ENCODE measurements at regions not wholly inside any gene's neighbourhood (a gene's known extent, or its start where the extent isn't known, plus 50 kb on each side); places are given as distances from the start of the nearest gene placed in this dataset.

DNA sequence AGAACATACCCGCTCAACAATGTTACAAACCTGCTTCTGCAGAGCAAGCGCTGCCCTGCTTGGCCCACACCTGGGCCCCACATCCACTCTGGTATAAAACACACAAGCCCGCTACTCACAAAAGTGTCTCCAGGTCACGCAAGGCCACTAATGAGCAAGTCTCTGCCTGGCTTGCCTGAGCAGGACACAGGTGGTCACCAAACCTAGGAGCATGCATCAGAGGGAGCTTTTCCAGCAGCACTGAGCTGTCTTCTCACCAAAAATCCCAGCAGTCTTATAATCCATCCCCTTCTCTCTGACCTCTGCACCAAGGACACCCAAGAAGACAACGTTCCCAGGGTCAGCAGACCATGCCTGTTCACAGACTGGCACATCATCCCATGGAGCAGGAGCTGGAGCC lies 100.8 kb downstream of the DLL1 start:
- ATAC-seq (no peak), DNase-seq (peak in 1 of 4 donors; percentile 0)
- intact Hi-C loops (cut with DNase I), result no loop called here
- Histone ChIP-seq H3K27me3 (no peaks in the 10 kb centered on the region), H3K36me3 (replicated peaks in 1 of 2; ENCODE audit: insufficient read depth in 1 of 2, low read depth in 2 of 2) (no peaks in the 10 kb centered on the region), H3K9me3 (no peaks in the 10 kb centered on the region), H3K4me3 (no peak overlapping the region), H3K4me1 (no peaks in the 10 kb centered on the region), H3K27ac (no peak overlapping the region)
- no peak for TF ChIP-seq POLR2A (IDR thresholded peaks at IDR 0.05)
- TF ChIP-seq, protein P1, sequence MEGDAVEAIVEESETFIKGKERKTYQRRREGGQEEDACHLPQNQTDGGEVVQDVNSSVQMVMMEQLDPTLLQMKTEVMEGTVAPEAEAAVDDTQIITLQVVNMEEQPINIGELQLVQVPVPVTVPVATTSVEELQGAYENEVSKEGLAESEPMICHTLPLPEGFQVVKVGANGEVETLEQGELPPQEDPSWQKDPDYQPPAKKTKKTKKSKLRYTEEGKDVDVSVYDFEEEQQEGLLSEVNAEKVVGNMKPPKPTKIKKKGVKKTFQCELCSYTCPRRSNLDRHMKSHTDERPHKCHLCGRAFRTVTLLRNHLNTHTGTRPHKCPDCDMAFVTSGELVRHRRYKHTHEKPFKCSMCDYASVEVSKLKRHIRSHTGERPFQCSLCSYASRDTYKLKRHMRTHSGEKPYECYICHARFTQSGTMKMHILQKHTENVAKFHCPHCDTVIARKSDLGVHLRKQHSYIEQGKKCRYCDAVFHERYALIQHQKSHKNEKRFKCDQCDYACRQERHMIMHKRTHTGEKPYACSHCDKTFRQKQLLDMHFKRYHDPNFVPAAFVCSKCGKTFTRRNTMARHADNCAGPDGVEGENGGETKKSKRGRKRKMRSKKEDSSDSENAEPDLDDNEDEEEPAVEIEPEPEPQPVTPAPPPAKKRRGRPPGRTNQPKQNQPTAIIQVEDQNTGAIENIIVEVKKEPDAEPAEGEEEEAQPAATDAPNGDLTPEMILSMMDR (IDR thresholded peaks at IDR 0.05), result no peak
- 85 to 86% methylated on average over 5 of the region's 5 CpGs for WGBS, 2 donors

DNA sequence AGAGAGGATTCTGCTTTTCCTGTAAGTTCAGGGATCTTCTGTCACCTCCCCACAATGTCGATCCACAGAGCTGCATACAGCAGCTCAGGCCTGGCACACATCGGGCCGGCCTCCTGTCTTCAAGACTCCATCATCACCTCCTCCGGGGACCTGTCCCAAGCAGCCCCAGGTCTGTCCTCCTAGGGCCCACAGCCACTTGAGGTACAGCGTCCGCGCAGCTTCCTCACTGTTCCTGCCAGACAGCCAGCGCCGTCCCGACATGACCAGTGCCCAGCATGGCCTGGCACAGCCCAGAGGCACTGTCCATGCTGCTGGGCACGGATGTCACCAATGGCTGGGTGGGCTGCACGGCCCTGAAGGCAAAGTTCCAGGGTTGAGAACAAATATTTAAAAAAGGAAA lies 101.6 kb downstream of the DLL1 start:
- H3K27ac ChIP-seq, result no peak overlapping the region
- H3K9me3 ChIP-seq, result no peaks in the 10 kb centered on the region
- 75 to 78% methylated on average over 10 to 12 of the region's 12 CpGs for WGBS, 2 donors
- H3K36me3 ChIP-seq (replicated peaks in 1 of 2; ENCODE audit: insufficient read depth in 1 of 2, low read depth in 2 of 2), result no peaks in the 10 kb centered on the region
- ATAC-seq (no peak), DNase-seq (no peak)
- TF ChIP-seq, protein P1 (IDR thresholded peaks at IDR 0.05), result no peak
- no peak for TF ChIP-seq POLR2A (IDR thresholded peaks at IDR 0.05)
- no peaks in the 10 kb centered on the region for H3K4me1 ChIP-seq
- no peak overlapping the region for H3K4me3 ChIP-seq
- no peaks in the 10 kb centered on the region for H3K27me3 ChIP-seq
- intact Hi-C loops (cut with DNase I), result no loop called here

DNA sequence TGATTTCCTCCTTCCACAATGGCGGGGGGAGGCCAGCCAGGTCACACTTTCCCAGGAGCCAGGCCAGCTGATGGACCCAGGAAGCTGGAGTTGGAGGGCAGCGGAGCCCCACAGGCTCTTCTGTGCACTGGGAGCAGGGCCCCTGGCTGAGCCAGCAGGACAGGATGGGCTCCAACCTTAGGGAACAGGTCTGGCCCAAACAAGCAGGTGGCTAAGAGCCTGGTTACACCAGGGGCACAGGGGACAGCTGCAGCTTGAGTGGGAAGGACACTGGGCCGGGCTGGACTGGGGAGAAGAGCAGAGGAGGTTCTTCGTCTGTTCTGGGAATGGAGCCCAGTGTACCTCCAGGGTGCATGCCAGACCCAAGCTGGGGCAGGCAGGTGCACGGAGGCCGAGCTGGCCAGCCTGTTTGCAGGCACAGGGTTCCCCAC lies 102.3 kb downstream of the DLL1 start:
- WGBS, 2 donors, result 60 to 77% methylated on average over 2 to 6 of the region's 6 CpGs
- Histone ChIP-seq H3K27me3 (no peaks in the 10 kb centered on the region), H3K36me3 (replicated peaks in 1 of 2; ENCODE audit: insufficient read depth in 1 of 2, low read depth in 2 of 2) (no peaks in the 10 kb centered on the region), H3K9me3 (no peaks in the 10 kb centered on the region), H3K4me1 (no peaks in the 10 kb centered on the region), H3K4me3 (no peak overlapping the region), H3K27ac (no peak overlapping the region)
- DNase-seq (peak in 1 of 4 donors; percentile 1), ATAC-seq (no peak)
- intact Hi-C loops (cut with DNase I), result no loop called here
- TF ChIP-seq, protein P1 (IDR thresholded peaks at IDR 0.05), result no peak
- TF ChIP-seq POLR2A (IDR thresholded peaks at IDR 0.05), result no peak

DNA sequence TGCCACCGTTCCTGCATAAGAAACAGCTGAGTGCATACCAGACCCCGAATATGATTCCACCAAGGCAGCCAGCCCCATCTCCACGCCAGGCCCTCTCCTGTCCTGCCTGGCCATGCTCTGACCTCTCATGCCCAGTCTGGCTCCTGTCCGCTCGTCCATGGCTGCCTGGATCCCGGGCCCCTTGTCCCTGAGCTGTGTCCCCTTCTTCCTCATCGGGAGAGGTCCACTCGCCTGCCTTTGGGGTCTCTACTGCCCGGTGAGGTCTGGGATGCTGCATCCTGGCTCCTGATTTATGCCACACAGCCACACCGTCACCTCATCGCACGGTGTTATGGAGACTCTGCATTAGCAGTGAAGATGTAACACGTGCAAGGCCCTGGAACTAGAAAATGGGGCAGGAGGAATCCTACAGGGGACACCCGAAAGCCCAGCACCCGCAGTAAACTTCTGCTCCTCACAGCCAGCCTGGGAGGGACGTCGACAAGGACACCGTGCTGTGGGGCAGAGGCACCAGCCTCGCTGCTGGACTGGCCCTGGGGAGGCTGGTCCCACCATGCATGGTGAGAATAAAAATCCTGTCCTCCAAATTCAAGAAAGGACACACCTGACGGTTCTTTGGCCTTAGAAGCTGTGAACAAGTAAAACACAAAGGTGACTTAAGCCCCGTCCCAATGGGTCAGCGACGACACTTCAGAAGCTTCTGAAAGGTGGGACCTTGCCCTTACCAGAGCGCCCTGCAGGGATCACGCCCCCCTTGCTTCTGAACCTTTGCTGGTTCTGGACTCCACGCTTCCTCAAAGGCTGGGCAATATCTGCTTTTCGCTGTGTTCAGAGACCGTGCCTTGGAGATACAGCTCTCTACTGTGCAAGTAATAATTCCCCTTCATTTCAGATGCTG lies 103.0 kb downstream of the DLL1 start:
- DNase-seq, result peak in 1 of 4 donors; percentile 1

More for the DNA sequence above, 103.0 kb downstream of the DLL1 start:
- no peaks in the 10 kb centered on the region for H3K9me3 ChIP-seq
- no peak overlapping the region for H3K27ac ChIP-seq
- TF ChIP-seq, protein P1 (IDR thresholded peaks at IDR 0.05), result no peak
- TF ChIP-seq POLR2A (IDR thresholded peaks at IDR 0.05), result no peak
- intact Hi-C loops (cut with DNase I), result no loop called here
- no peak overlapping the region for H3K4me3 ChIP-seq
- ATAC-seq, result no peak
- H3K27me3 ChIP-seq, result no peaks in the 10 kb centered on the region
- H3K36me3 ChIP-seq (replicated peaks in 1 of 2; ENCODE audit: insufficient read depth in 1 of 2, low read depth in 2 of 2), result no peaks in the 10 kb centered on the region
- WGBS, 2 donors, result 86 to 92% methylated on average over 19 to 28 of the region's 28 CpGs
- no peaks in the 10 kb centered on the region for H3K4me1 ChIP-seq

Measured in body of pancreas (tissue), 4 donors.